ENCODE measurements at regions not wholly inside any gene's neighbourhood (a gene's known extent, or its start where the extent isn't known, plus 50 kb on each side); places are given as distances from the start of the nearest gene placed in this dataset.

DNA sequence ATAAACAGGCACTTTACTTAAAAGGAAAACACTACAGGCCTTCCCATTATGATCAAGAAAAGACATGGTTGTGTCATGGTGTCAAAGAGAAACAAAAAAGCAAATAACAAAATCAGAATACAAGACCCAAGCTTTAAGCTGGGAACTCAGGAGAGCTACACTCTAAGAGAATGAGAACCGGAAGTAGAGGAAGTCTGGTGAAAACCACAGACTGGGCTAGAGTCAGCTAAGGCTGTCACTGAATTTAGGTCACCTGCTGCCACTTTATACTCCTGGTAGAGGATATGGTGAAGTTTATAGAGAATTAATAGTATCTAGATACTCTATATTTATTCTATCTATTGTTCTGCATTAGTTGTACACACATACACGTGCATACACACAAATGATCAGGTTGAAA lies 971.7 kb downstream of the FLRT2 start:
- TF ChIP-seq CTCF (IDR thresholded peaks at IDR 0.05) = no peak
- ATAC-seq (ENCODE audit: low read depth) (no peak), DNase-seq (no peak)
- CTCF ChIA-PET = no interaction called here
- intact Hi-C loops (cut with micrococcal nuclease) = no loop called here
- no peaks in the 10 kb centered on the region for H3K27me3 Mint-ChIP-seq
- no peak overlapping the region for H3K27ac Mint-ChIP-seq
- H3K4me3 Mint-ChIP-seq = no peak overlapping the region
- POLR2A ChIA-PET = no interaction called here
- H3K4me1 Mint-ChIP-seq = no peaks in the 10 kb centered on the region
- H3K9me3 Mint-ChIP-seq = no peaks in the 10 kb centered on the region
- no peaks in the 10 kb centered on the region for H3K36me3 Mint-ChIP-seq (ENCODE audit: low read depth)

DNA sequence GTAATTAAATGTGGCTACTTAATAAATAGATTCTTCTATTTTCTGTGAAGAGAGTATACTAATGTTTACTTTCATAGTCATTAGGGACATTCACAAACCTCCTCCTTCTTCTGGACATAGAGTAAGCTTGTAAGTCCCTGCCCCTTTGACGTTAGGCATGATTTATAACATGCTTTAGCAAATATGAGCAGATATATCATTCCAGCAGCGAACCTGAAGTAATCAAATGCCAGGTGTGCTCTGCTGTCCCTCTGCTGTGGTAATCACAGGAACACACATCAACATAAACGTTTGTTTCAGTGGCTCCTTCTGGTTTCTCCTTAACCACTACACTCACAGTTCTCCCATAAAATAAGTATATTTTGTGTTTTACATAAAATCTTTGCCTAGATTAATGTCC lies 961.8 kb downstream of the FLRT2 start:
- ChIA-PET CTCF (no interaction called here), POLR2A (no interaction called here)
- H3K9me3 Mint-ChIP-seq = peaks cover 3% of the 10 kb centered on the region
- no peaks in the 10 kb centered on the region for H3K27me3 Mint-ChIP-seq
- DNase-seq (no peak), ATAC-seq (ENCODE audit: low read depth) (no peak)
- TF ChIP-seq CTCF (IDR thresholded peaks at IDR 0.05) = no peak
- H3K4me3 Mint-ChIP-seq = no peak overlapping the region
- intact Hi-C loops (cut with micrococcal nuclease) = no loop called here
- no peaks in the 10 kb centered on the region for H3K4me1 Mint-ChIP-seq
- H3K36me3 Mint-ChIP-seq (ENCODE audit: low read depth) = no peaks in the 10 kb centered on the region
- H3K27ac Mint-ChIP-seq = no peak overlapping the region

DNA sequence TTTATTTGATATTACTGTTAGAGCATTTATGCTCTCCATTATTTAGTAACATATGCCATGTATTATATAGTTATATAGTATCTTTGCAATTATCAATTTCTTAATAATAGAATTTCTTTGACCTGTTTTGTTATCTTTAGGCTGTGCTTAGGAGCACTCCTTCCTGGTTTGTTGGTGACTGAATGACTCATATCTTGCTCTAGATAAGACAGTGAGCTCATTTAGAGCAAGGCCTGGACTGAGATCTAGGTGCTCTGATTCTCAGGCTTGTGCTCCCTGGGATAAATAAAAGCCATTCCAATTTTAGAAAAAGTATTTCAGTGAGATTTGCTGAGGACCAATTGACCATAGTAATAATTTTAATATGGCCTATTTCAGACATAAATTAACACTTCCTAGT lies 951.2 kb downstream of the FLRT2 start:
- intact Hi-C loops (cut with micrococcal nuclease) = no loop called here
- no peak for ATAC-seq (ENCODE audit: low read depth)
- H3K4me1 Mint-ChIP-seq = no peaks in the 10 kb centered on the region
- peaks cover 2% of the 10 kb centered on the region for H3K9me3 Mint-ChIP-seq
- no peak for TF ChIP-seq CTCF (IDR thresholded peaks at IDR 0.05)
- H3K4me3 Mint-ChIP-seq = no peak overlapping the region
- DNase-seq = no peak
- ChIA-PET CTCF (no interaction called here), POLR2A (no interaction called here)
- H3K36me3 Mint-ChIP-seq (ENCODE audit: low read depth) = no peaks in the 10 kb centered on the region
- H3K27me3 Mint-ChIP-seq = no peaks in the 10 kb centered on the region
- H3K27ac Mint-ChIP-seq = no peak overlapping the region

DNA sequence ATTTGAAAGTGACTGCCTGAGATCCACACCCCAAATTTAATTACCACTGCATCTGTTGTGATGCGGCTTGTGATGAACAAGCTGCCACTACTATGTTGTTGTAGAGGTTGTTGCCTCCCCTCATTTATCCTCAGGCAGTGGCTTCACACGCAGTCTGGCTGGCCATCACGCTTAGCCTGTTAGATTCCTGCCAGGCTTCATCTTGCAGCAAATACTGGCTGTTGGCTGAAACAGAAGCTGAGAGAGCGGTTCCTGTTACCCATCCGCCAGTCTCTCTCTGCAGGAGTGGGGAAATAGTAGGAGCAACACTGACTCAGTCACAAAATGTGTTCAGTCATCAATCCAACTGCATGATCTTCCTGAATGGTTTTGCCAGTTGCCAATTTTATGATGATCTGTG lies 934.4 kb downstream of the FLRT2 start:
- DNase-seq = no peak
- Mint-ChIP-seq H3K27me3 (no peaks in the 10 kb centered on the region), H3K4me1 (no peaks in the 10 kb centered on the region), H3K36me3 (ENCODE audit: low read depth) (no peaks in the 10 kb centered on the region), H3K27ac (no peak overlapping the region), H3K9me3 (no peaks in the 10 kb centered on the region), H3K4me3 (no peak overlapping the region)
- intact Hi-C loops (cut with micrococcal nuclease) = no loop called here
- ATAC-seq (ENCODE audit: low read depth) = no peak
- CTCF ChIA-PET = no interaction called here
- POLR2A ChIA-PET = no interaction called here
- TF ChIP-seq CTCF (IDR thresholded peaks at IDR 0.05) = no peak

DNA sequence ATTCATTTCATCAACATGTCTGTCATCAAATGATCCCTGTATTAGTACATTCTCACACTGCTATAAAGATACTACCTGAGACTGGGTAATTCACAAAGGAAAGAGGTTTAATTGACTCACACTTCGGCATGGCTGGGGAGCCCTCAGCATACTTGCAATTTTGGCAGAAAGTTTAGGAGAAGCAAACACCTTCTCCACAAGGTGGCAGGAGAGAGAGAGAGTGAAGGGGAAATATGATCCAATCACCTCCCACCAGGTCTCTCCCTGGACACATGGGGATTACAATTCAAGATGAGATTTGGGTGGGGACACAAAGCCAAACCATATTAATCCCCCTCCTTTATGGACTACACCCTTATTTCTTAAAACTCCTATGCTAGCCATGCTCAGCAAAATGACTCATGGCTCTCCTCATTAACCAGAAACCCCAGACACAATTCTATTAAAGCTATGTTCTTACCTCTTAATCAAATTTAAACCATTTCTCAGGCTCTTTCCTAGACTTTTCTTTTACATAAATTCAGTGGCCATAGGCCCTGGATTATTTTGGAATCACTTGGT lies 932.3 kb downstream of the FLRT2 start:
- Mint-ChIP-seq H3K4me3 (no peak overlapping the region), H3K27ac (no peak overlapping the region), H3K4me1 (no peaks in the 10 kb centered on the region), H3K36me3 (ENCODE audit: low read depth) (no peaks in the 10 kb centered on the region), H3K27me3 (no peaks in the 10 kb centered on the region), H3K9me3 (peaks cover 2% of the 10 kb centered on the region)
- TF ChIP-seq CTCF (IDR thresholded peaks at IDR 0.05) = no peak
- intact Hi-C loops (cut with micrococcal nuclease) = no loop called here
- POLR2A ChIA-PET = no interaction called here
- ATAC-seq (ENCODE audit: low read depth) (no peak), DNase-seq (no peak)
- CTCF ChIA-PET = no interaction called here
